ENCODE measurements at regions not wholly inside any gene's neighbourhood (a gene's known extent, or its start where the extent isn't known, plus 50 kb on each side); places are given as distances from the start of the nearest gene placed in this dataset.
"Not testable (repeated sequence)": the region's sequence is repeated elsewhere in the genome, so short reads cannot be mapped to it uniquely, and the experiment has no call there.

GRCh38 chr6:140544431-140544830, 1170.0 kb upstream of the CITED2 start:
- DNase-seq = no peak

GRCh38 chr6:140542863-140543262, 1168.4 kb upstream of the CITED2 start:
- DNase-seq = no peak

- DNase-seq = no peak
These were observed 1166.8 kb upstream of the CITED2 start for GRCh38 chr6:140541288-140541687.

- no peak for DNase-seq
These were observed 1166.3 kb upstream of the CITED2 start for GRCh38 chr6:140540743-140541142.

GRCh38 chr6:140538926-140539325, 1164.5 kb upstream of the CITED2 start:
- no peak for DNase-seq

- DNase-seq = no peak
These were observed 1163.6 kb upstream of the CITED2 start for GRCh38 chr6:140537834-140538705.

GRCh38 chr6:140537211-140537610, 1162.8 kb upstream of the CITED2 start:
- no peak for DNase-seq

- no peak for DNase-seq
These were observed 1161.1 kb upstream of the CITED2 start for GRCh38 chr6:140535511-140535910.

- DNase-seq = no peak
These were observed 1159.1 kb upstream of the CITED2 start for GRCh38 chr6:140533526-140533925.

- no peak for DNase-seq
These were observed 1130.3 kb upstream of the CITED2 start for GRCh38 chr6:140504776-140505175.

- DNase-seq = no peak
These were observed 1126.4 kb upstream of the CITED2 start for GRCh38 chr6:140500849-140501248.

GRCh38 chr6:140499607-140500006, 1125.2 kb upstream of the CITED2 start:
- no peak for DNase-seq

- DNase-seq = no peak
These were observed 1120.1 kb upstream of the CITED2 start for GRCh38 chr6:140494321-140495108.

- not testable (repeated sequence) for DNase-seq
These were observed 1119.0 kb upstream of the CITED2 start for GRCh38 chr6:140493470-140493869.

- DNase-seq = no peak
These were observed 1115.6 kb upstream of the CITED2 start for GRCh38 chr6:140490081-140490480.

- no peak for DNase-seq
These were observed 1113.1 kb upstream of the CITED2 start for GRCh38 chr6:140487586-140487985.

GRCh38 chr6:140486450-140487361, 1112.3 kb upstream of the CITED2 start:
- DNase-seq = no peak

- DNase-seq = peak in 1 of 2 experiments; percentile 22
These were observed 1111.4 kb upstream of the CITED2 start for GRCh38 chr6:140485740-140486449.

GRCh38 chr6:140480852-140481251, 1106.4 kb upstream of the CITED2 start:
- no peak for DNase-seq

GRCh38 chr6:140478631-140479030, 1104.2 kb upstream of the CITED2 start:
- DNase-seq = no peak

- DNase-seq = no peak
These were observed 1100.6 kb upstream of the CITED2 start for GRCh38 chr6:140475086-140475485.

GRCh38 chr6:140464720-140465119, 1090.3 kb upstream of the CITED2 start:
- no peak for DNase-seq

Data from activated T-cell treated with anti-CD3 and anti-CD28 coated beads, Interleukin-2, amount 50 U/mL, for 48 hours (primary cell).